GM12878 (cell line): ENCODE measurements at regions not wholly inside any gene's neighbourhood (a gene's known extent, or its start where the extent isn't known, plus 50 kb on each side); places are given as distances from the start of the nearest gene placed in this dataset.

Experiments used
- ATAC-seq: fragments of 200-7000 bp; cut with Tn5 transposase; 3 replicates; pipeline ENCODE4 v1.9.1; 2020; ENCODE audit warnings: mild to moderate bottlenecking, moderate library complexity
- BruUV-seq: library from RNA; stranded (reverse); fragments of 400-500 nt; replicated peaks from 2 replicates; lab custom pipeline; 2021; lab: Mats Ljungman, UMichigan
- CTCF ChIA-PET: fragments of 300-600 bp; sonication (Branson Sonifier 250); formaldehyde crosslinking; extraction: SDS; loops from one replicate; lab custom pipeline; 2021; ENCODE audit warnings: inconsistent platforms; lab: Yijun Ruan, JAX
- POLR2A ChIA-PET: fragments of 350-600 bp; formaldehyde crosslinking; extraction: SDS; loops from one replicate; lab custom pipeline; 2021; ENCODE audit warnings: inconsistent platforms; lab: Charles Lee
- RAD21 ChIA-PET: fragments of 300-600 bp; sonication (Branson Sonifier 250); formaldehyde crosslinking; loops from one replicate; lab custom pipeline; 2023; ENCODE audit warnings: antibody characterized with exemption; ENCODE audit not compliant: unreplicated experiment; lab: Charles Lee
- SMC1A ChIA-PET: fragments of 300-600 bp; sonication (Branson Sonifier 250); formaldehyde crosslinking; loops from one replicate; lab custom pipeline; 2023; ENCODE audit not compliant: unreplicated experiment, uncharacterized antibody; lab: Charles Lee
- DNase-seq: peaks from one replicate; pipeline ENCODE4 v3.0.0-alpha.2; 2011; ENCODE audit warnings: low read depth, low spot score
- FAIRE-seq: peaks from 3 replicates; lab custom pipeline; 2011; peaks lifted over from hg19 to GRCh38; lab: Jason Lieb, UNC
- H2AFZ ChIP-seq: 2 replicates; pipeline ENCODE4 v1.6.0; 2011; ENCODE audit warnings: low read depth, low read length, control low read depth; ENCODE audit not compliant: control insufficient read depth
- H3K27ac ChIP-seq: 2 replicates; pipeline ENCODE4 v1.5.1; 2011; ENCODE audit warnings: control low read depth; ENCODE audit not compliant: control insufficient read depth, insufficient read depth
- H3K27me3 ChIP-seq, 2 experiments: replicated peaks in 1 of 2; 2 replicates each; pipeline versions ENCODE4 v1.6.0 to v1.6.1; 2011; ENCODE audit warnings: low read length in 1 of 2; ENCODE audit not compliant: control insufficient read depth in 2 of 2, insufficient read depth in 2 of 2
- H3K36me3 ChIP-seq, 2 experiments: 2 replicates each; pipeline ENCODE4 v1.5.1; 2011; ENCODE audit warnings: low read length in 1 of 2; ENCODE audit not compliant: control insufficient read depth in 2 of 2, insufficient read depth in 2 of 2
- H3K4me1 ChIP-seq: 2 replicates; pipeline ENCODE4 v1.6.1; 2011; ENCODE audit warnings: mild to moderate bottlenecking, low read length, moderate library complexity, mixed read lengths; ENCODE audit not compliant: control insufficient read depth, insufficient read depth
- H3K4me2 ChIP-seq: 2 replicates; pipeline ENCODE4 v1.6.0; 2011; ENCODE audit warnings: control low read depth; ENCODE audit not compliant: control insufficient read depth, insufficient read depth
- H3K4me3 ChIP-seq: fragments of 200-600 bp; sonication (generic); 2 replicates; pipeline ENCODE4 v1.5.1; 2016
- H3K79me2 ChIP-seq: 2 replicates; pipeline ENCODE4 v1.6.0; 2011; ENCODE audit warnings: low read length; ENCODE audit not compliant: control insufficient read depth, insufficient read depth
- H3K9ac ChIP-seq: 2 replicates; pipeline ENCODE4 v1.8.0; 2011; ENCODE audit warnings: low read length, control low read depth, mixed read lengths; ENCODE audit not compliant: control insufficient read depth, insufficient read depth
- H3K9me3 ChIP-seq: replicated peaks from 3 replicates; pipeline ENCODE4 v1.5.1; 2011; ENCODE audit warnings: mild to moderate bottlenecking, low read length; ENCODE audit not compliant: control insufficient read depth, insufficient read depth
- H4K20me1 ChIP-seq: 2 replicates; pipeline ENCODE4 v1.6.0; 2011; ENCODE audit not compliant: control insufficient read depth, insufficient read depth
- CBX5 ChIP-seq: sonication (generic); IDR thresholded peaks from 2 replicates; pipeline ENCODE4 v1.6.1; 2016; ENCODE audit warnings: low read depth, moderate library complexity, mild to moderate bottlenecking, inconsistent platforms
- CREB1 ChIP-seq: IDR thresholded peaks from 2 replicates; pipeline ENCODE4 v1.6.1; 2012; ENCODE audit warnings: low read depth, mild to moderate bottlenecking, inconsistent platforms
- DPF2 ChIP-seq: fragments of 450-650 bp; IDR thresholded peaks from 2 replicates; pipeline ENCODE4 v1.6.1; 2017; ENCODE audit warnings: mild to moderate bottlenecking
- EGR1 ChIP-seq, 2 experiments: IDR thresholded peaks; 1 replicate in 1 of 2; 2 replicates in 1 of 2; pipeline ENCODE4 v1.6.1; 2011 to 2012; ENCODE audit warnings: low read depth in 2 of 2, low read length in 2 of 2, borderline replicate concordance in 1 of 2, mild to moderate bottlenecking in 1 of 2, moderate library complexity in 1 of 2
- LARP7 ChIP-seq: fragments of 450-650 bp; IDR thresholded peaks from 2 replicates; pipeline ENCODE4 v1.6.1; 2017; ENCODE audit warnings: mild to moderate bottlenecking
- MTA2 ChIP-seq: fragments of 450-650 bp; IDR thresholded peaks from 2 replicates; pipeline ENCODE4 v1.6.1; 2016; ENCODE audit warnings: low read depth, mild to moderate bottlenecking, moderate library complexity
- MTA3 ChIP-seq: IDR thresholded peaks from 2 replicates; pipeline ENCODE4 v1.6.1; 2012; ENCODE audit warnings: low read length, inconsistent platforms, borderline replicate concordance
- PAX8 ChIP-seq: fragments of 450-650 bp; IDR thresholded peaks from 2 replicates; pipeline ENCODE4 v1.6.1; 2017; ENCODE audit warnings: mild to moderate bottlenecking, moderate library complexity
- POU2F2 ChIP-seq: IDR thresholded peaks from 3 replicates; pipeline ENCODE4 v1.6.1; 2011; ENCODE audit warnings: low read depth, mild to moderate bottlenecking, low read length, borderline replicate concordance
- RAD51 ChIP-seq: fragments of 450-650 bp; IDR thresholded peaks from 2 replicates; pipeline ENCODE4 v1.6.1; 2016; ENCODE audit warnings: moderate library complexity, mild to moderate bottlenecking, inconsistent platforms
- REST ChIP-seq: IDR thresholded peaks from 2 replicates; pipeline ENCODE4 v1.6.1; 2012; ENCODE audit warnings: mild to moderate bottlenecking, low read depth, low read length
- RUNX3 ChIP-seq: IDR thresholded peaks from 2 replicates; pipeline ENCODE4 v1.6.1; 2012; ENCODE audit warnings: low read length, inconsistent platforms
- SMARCA5 ChIP-seq: fragments of 450-650 bp; IDR thresholded peaks from 2 replicates; pipeline ENCODE4 v1.6.1; 2017; ENCODE audit warnings: mild to moderate bottlenecking
- ZBTB4 ChIP-seq: fragments of 450-650 bp; formaldehyde crosslinking; IDR thresholded peaks from 2 replicates; pipeline ENCODE4 v1.4.0; 2022; ENCODE audit warnings: mild to moderate bottlenecking, moderate library complexity
- WGBS: methylation state at CpG from one replicate; pipeline ENCODE4 v1.1.6; 2016; ENCODE audit warnings: low lambda C conversion rate; ENCODE audit not compliant: insufficient replicate concordance, insufficient coverage; ENCODE audit errors: missing lambda C conversion rate; 5-methylcytosine and 5-hydroxymethylcytosine counted together
- in situ Hi-C: fragments of 300-500 bp; cut with MboI; formaldehyde crosslinking; loops from 9 replicates; pipeline ENCODE4 v1.14.3; 2018; ENCODE audit warnings: mixed read lengths
- intact Hi-C: fragments of 100-400 bp; cut with micrococcal nuclease; formaldehyde crosslinking; loops from one replicate; pipeline ENCODE4 v1.14.2; 2022; ENCODE audit not compliant: unreplicated experiment
- TF ChIP-seq, protein P1 (sequence below): fragments of 450-650 bp; IDR thresholded peaks from 2 replicates; pipeline ENCODE4 v1.6.1; 2017; ENCODE audit warnings: low read depth, mild to moderate bottlenecking, moderate library complexity
- TF ChIP-seq, protein P2 (sequence below): fragments of 450-650 bp; IDR thresholded peaks from 2 replicates; pipeline ENCODE4 v1.6.1; 2017; ENCODE audit warnings: mild to moderate bottlenecking, low read depth, inconsistent platforms; ENCODE audit not compliant: poor library complexity, severe bottlenecking

DNA sequence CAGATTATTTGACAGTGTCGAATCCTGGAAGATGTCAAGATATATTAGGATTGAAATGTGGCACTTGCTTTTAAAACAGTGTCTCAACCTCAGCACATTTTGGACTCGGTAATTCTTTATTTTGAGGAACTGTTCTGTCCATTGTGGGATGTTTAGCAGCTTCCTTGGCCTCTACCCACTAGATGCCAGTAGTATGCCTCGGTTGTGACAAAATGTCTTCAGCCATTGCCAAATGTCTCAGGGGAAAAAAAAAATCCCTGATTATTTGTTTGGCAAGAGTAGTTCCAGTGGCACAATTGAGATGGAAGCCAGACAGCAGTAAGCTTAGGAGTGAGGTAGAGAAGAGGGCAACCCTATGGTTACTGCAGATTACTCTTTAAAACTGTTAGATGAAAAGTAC lies 694.5 kb upstream of the RIOK2 start:
- Histone ChIP-seq H3K36me3 (no peaks in the 10 kb centered on the region), H3K4me2 (no peak overlapping the region), H4K20me1 (no peaks in the 10 kb centered on the region), H3K4me1 (no peaks in the 10 kb centered on the region), H3K4me3 (no peak overlapping the region), H3K9me3 (no peaks in the 10 kb centered on the region), H2AFZ (no peak overlapping the region), H3K79me2 (no peaks in the 10 kb centered on the region), H3K27me3 (no peaks in the 10 kb centered on the region), H3K9ac (no peak overlapping the region), H3K27ac (no peak overlapping the region)
- intact Hi-C loops (no loop called here), in situ Hi-C loops (no loop called here)
- ATAC-seq (no peak), DNase-seq (no peak), FAIRE-seq (no peak)
- BruUV-seq = no TSS peak
- ChIA-PET SMC1A (interaction anchor here (1.0 to 2.1 kb wide), 4 partner anchors 10 to 344 kb away, joined by 3 to 7 read pairs (median 4); no protein-coding TSS in a partner anchor), POLR2A (interaction anchor here (0.6 kb wide), 1 partner anchor 687 kb away, joined by 3 read pairs; no protein-coding TSS in a partner anchor), RAD21 (no interaction called here), CTCF (interaction anchor here (1.2 kb wide), 1 partner anchor 344 kb away, joined by 5 read pairs; no protein-coding TSS in a partner anchor)
- WGBS = 20% methylated on average over 3 of the region's 3 CpGs
- no peak for TF ChIP-seq RAD51
- no peak for TF ChIP-seq LARP7
- TF ChIP-seq DPF2 = no peak
- no peak for TF ChIP-seq RUNX3
- TF ChIP-seq EGR1 (IDR thresholded peaks at IDR 0.05; ENCODE audit: borderline replicate concordance in 1 of 2, low read depth in 2 of 2, low read length in 2 of 2) = no peak
- TF ChIP-seq, protein P1, sequence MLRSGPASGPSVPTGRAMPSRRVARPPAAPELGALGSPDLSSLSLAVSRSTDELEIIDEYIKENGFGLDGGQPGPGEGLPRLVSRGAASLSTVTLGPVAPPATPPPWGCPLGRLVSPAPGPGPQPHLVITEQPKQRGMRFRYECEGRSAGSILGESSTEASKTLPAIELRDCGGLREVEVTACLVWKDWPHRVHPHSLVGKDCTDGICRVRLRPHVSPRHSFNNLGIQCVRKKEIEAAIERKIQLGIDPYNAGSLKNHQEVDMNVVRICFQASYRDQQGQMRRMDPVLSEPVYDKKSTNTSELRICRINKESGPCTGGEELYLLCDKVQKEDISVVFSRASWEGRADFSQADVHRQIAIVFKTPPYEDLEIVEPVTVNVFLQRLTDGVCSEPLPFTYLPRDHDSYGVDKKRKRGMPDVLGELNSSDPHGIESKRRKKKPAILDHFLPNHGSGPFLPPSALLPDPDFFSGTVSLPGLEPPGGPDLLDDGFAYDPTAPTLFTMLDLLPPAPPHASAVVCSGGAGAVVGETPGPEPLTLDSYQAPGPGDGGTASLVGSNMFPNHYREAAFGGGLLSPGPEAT = no peak
- no peak for TF ChIP-seq POU2F2
- TF ChIP-seq CREB1 = no peak
- no peak for TF ChIP-seq PAX8
- no peak for TF ChIP-seq REST
- no peak for TF ChIP-seq MTA2
- TF ChIP-seq CBX5 = no peak
- TF ChIP-seq, protein P2, sequence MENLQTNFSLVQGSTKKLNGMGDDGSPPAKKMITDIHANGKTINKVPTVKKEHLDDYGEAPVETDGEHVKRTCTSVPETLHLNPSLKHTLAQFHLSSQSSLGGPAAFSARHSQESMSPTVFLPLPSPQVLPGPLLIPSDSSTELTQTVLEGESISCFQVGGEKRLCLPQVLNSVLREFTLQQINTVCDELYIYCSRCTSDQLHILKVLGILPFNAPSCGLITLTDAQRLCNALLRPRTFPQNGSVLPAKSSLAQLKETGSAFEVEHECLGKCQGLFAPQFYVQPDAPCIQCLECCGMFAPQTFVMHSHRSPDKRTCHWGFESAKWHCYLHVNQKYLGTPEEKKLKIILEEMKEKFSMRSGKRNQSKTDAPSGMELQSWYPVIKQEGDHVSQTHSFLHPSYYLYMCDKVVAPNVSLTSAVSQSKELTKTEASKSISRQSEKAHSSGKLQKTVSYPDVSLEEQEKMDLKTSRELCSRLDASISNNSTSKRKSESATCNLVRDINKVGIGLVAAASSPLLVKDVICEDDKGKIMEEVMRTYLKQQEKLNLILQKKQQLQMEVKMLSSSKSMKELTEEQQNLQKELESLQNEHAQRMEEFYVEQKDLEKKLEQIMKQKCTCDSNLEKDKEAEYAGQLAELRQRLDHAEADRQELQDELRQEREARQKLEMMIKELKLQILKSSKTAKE = no peak
- TF ChIP-seq SMARCA5 = no peak
- no peak for TF ChIP-seq ZBTB4 (CRISPR knock-in tag)
- no peak for TF ChIP-seq MTA3
